PFSK-1 (cell line): ENCODE measurements at regions not wholly inside any gene's neighbourhood (a gene's known extent, or its start where the extent isn't known, plus 50 kb on each side); places are given as distances from the start of the nearest gene placed in this dataset.

Experiments
- POLR2AphosphoS5 ChIP-seq: IDR thresholded peaks from 2 replicates; pipeline ENCODE4 v1.6.1; 2012; ENCODE audit warnings: low read depth, mild to moderate bottlenecking, control low read depth, low read length, moderate library complexity
- TAF1 ChIP-seq: IDR thresholded peaks from 2 replicates; pipeline ENCODE4 v1.6.1; 2012; ENCODE audit warnings: low read length, control low read depth, borderline replicate concordance; ENCODE audit not compliant: insufficient read depth
- TF ChIP-seq, protein P1 (sequence below), 2 experiments: IDR thresholded peaks; 2 replicates each; pipeline versions ENCODE4 v1.6.1 to v1.8.0; 2011 to 2012; ENCODE audit warnings: low read depth in 2 of 2, low read length in 2 of 2, control low read depth in 1 of 2, inconsistent platforms in 1 of 2, mild to moderate bottlenecking in 1 of 2, moderate library complexity in 1 of 2; ENCODE audit not compliant: insufficient read depth in 1 of 2

DNA sequence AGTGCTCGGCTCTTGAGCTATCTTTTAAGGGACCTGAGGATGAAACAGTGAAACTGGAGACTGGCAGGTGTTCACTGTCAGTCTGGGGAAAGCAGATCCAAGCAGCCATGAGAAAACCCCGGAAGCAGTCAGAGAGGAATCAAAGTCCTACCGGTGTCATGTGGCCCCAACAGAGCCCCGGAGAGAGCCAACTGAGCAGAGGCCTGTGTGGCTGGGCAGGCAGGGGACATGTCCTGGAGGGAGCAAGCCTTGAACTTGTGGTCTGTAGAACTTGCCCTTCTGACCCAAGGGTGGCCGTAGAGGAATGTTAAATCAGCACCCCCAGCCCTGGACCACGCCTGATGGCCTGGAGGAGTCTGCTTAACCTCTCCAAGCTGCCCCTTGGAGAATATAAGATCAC, 113.7 kb upstream of the ZNF507 start:
- TF ChIP-seq, protein P1, sequence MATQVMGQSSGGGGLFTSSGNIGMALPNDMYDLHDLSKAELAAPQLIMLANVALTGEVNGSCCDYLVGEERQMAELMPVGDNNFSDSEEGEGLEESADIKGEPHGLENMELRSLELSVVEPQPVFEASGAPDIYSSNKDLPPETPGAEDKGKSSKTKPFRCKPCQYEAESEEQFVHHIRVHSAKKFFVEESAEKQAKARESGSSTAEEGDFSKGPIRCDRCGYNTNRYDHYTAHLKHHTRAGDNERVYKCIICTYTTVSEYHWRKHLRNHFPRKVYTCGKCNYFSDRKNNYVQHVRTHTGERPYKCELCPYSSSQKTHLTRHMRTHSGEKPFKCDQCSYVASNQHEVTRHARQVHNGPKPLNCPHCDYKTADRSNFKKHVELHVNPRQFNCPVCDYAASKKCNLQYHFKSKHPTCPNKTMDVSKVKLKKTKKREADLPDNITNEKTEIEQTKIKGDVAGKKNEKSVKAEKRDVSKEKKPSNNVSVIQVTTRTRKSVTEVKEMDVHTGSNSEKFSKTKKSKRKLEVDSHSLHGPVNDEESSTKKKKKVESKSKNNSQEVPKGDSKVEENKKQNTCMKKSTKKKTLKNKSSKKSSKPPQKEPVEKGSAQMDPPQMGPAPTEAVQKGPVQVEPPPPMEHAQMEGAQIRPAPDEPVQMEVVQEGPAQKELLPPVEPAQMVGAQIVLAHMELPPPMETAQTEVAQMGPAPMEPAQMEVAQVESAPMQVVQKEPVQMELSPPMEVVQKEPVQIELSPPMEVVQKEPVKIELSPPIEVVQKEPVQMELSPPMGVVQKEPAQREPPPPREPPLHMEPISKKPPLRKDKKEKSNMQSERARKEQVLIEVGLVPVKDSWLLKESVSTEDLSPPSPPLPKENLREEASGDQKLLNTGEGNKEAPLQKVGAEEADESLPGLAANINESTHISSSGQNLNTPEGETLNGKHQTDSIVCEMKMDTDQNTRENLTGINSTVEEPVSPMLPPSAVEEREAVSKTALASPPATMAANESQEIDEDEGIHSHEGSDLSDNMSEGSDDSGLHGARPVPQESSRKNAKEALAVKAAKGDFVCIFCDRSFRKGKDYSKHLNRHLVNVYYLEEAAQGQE (IDR thresholded peaks at IDR 0.05; ENCODE audit: insufficient read depth in 1 of 2, low read depth in 2 of 2, low read length in 2 of 2): no peak
- TF ChIP-seq TAF1: no peak
- TF ChIP-seq POLR2AphosphoS5: no peak
